Large intestine (tissue), 3 donors: ENCODE measurements at regions not wholly inside any gene's neighbourhood (a gene's known extent, or its start where the extent isn't known, plus 50 kb on each side); places are given as distances from the start of the nearest gene placed in this dataset.

Experiments
- DNase-seq, 2 donors: peaks; one replicate each; pipeline versions ENCODE4 v3.0.0 to v3.0.0-alpha.2; 2013
- H3K27ac ChIP-seq: one replicate; pipeline ENCODE4 v1.5.1; 2013; ENCODE audit warnings: low read length
- H3K27me3 ChIP-seq: 2 replicates; pipeline ENCODE4 v1.6.1; 2013; ENCODE audit warnings: low read length; ENCODE audit not compliant: control insufficient read depth, insufficient read depth
- H3K36me3 ChIP-seq: 2 replicates; pipeline ENCODE4 v1.6.1; 2013; ENCODE audit warnings: low read length; ENCODE audit not compliant: control insufficient read depth, insufficient read depth
- H3K4me1 ChIP-seq: one replicate; pipeline ENCODE4 v1.6.1; 2013; ENCODE audit warnings: low read length; ENCODE audit not compliant: control insufficient read depth, insufficient read depth
- H3K4me3 ChIP-seq: one replicate; pipeline ENCODE4 v1.5.1; 2013; ENCODE audit warnings: low read length
- H3K9me3 ChIP-seq: one replicate; pipeline ENCODE4 v1.6.1; 2013; ENCODE audit warnings: mild to moderate bottlenecking, low read depth, low read length, moderate library complexity; ENCODE audit not compliant: control insufficient read depth
- WGBS: methylation state at CpG from one replicate; pipeline ENCODE4 v1.1.5; 2013; ENCODE audit warnings: low lambda C conversion rate; ENCODE audit not compliant: insufficient coverage; 5-methylcytosine and 5-hydroxymethylcytosine counted together

DNA sequence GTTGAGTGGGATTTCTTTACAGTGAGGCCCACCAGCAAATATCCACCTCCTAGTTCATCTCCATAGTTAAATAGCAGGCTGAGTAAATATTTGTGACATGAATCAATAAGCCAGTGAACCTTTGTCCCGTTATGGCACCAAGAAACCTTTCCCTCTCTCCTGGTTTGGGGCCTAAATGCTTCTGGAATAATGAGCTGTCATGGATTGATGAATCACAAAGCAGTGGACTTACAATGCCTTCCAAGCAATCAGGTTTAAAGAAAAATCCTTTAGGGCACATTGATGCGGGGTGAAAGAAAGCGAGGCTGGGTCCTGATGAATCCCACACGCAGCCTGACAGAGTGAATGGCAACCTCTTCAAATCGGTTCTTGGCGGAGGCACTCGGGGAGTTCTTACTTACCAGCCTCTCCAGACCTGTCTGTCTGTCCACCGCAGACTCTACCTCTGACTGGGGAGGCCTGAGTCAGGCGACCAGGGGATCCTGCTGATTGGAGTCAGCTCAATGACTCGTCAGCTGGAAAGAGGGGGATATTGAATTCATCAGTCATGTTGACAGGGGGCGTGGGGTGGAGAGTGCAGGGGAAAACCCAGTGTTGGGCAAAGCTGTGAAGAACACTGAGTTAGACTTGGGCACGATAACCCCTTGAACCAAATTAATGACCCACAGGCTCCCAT lies 247.3 kb downstream of the PLPP3 start:
- no CpG with 5 or more reads among the region's 12 CpGs for WGBS
- no peaks in the 10 kb centered on the region for H3K36me3 ChIP-seq
- H3K9me3 ChIP-seq: no peaks in the 10 kb centered on the region
- DNase-seq: peak; percentile 18 to 58
- no peak overlapping the region for H3K4me3 ChIP-seq
- peaks cover 13% of the 10 kb centered on the region for H3K4me1 ChIP-seq
- H3K27me3 ChIP-seq: no peaks in the 10 kb centered on the region
- H3K27ac ChIP-seq: peak overlapping the region; percentile 38

DNA sequence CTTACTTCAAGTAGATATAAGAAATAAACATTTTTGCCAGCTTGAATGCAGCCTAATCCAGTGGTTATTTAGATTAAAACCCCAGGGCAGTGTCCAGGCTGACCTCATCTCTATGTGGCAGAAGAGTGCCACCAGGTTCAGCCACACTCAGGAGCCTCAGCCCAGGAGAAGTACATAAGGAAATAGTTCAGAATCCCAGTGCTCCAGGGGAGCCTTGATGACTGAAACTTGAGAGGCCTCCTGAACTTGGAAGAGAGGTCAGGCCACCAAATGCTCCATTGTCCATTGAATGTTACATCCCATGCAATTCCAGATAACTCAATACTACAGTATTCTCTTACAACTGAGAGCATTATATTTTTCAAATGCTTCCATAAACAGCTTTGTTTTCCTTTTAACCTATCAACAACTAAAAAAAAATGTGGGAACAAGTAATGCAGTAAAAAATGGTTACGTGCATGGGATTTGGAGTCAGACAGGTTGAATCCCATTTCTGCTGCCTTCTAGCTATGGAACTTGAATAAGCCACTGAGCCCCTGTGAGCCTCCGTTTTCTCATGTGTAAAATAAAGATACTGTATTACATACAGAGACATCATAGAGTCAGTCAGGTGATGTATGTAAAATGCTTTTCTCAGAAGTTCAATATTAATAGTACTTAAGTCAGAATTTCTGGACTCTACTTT lies 248.0 kb downstream of the PLPP3 start:
- peaks cover 13% of the 10 kb centered on the region for H3K4me1 ChIP-seq
- no peaks in the 10 kb centered on the region for H3K36me3 ChIP-seq
- no peaks in the 10 kb centered on the region for H3K9me3 ChIP-seq
- DNase-seq: peak; percentile 11 to 25
- no peaks in the 10 kb centered on the region for H3K27me3 ChIP-seq
- H3K27ac ChIP-seq: peak overlapping the region; percentile 38
- no peak overlapping the region for H3K4me3 ChIP-seq
- WGBS: no CpG with 5 or more reads among the region's 2 CpGs

DNA sequence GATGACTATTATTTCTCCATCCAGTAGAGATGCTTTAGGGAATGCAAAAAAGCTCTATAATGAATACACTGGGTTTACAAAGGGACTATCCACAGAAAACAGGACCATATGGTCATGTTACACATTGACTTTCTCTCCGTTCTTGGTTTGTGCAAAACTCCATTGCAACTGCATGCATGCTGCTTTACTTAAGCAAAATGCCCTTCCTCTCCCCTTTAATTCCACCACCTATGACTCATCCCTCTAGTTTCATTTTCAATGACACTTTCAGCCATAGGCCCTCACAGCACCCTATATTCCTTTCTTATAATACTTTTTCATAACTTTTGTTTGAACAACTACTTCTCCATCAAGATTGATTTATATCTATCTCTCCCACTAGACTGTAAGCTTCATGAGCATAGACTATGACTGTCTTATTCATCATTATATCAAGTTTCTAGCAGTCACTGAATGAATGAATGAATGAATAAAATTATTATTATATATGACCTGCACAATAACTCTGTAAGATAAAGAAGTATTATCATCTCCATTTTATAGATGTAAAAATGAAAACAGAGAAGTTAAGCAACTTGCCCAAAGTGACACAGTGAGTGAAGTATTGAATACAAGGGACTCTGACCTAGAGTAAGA lies 248.9 kb downstream of the PLPP3 start:
- Histone ChIP-seq H3K27ac (peak overlapping the region; percentile 38), H3K9me3 (no peaks in the 10 kb centered on the region), H3K27me3 (no peaks in the 10 kb centered on the region), H3K36me3 (no peaks in the 10 kb centered on the region), H3K4me1 (peaks cover 13% of the 10 kb centered on the region), H3K4me3 (no peak overlapping the region)
- peak; percentile 11 to 64 for DNase-seq
- WGBS: no CpG with 5 or more reads among the region's 1 CpG

- H3K27me3 ChIP-seq: no peaks in the 10 kb centered on the region
- WGBS: 50% methylated on average over 1 of the region's 1 CpG
- peak in 1 of 2 donors; percentile 38 for DNase-seq
- H3K36me3 ChIP-seq: no peaks in the 10 kb centered on the region
- peaks cover 13% of the 10 kb centered on the region for H3K4me1 ChIP-seq
- H3K27ac ChIP-seq: peak overlapping the region; percentile 19
- no peaks in the 10 kb centered on the region for H3K9me3 ChIP-seq
- no peak overlapping the region for H3K4me3 ChIP-seq
These were observed 249.4 kb downstream of the PLPP3 start for GRCh38 chr1:56329970-56330369.

GRCh38 chr1:56327195-56327594 lies 252.2 kb downstream of the PLPP3 start:
- Histone ChIP-seq H3K27me3 (no peaks in the 10 kb centered on the region), H3K9me3 (no peaks in the 10 kb centered on the region), H3K4me1 (peaks cover 11% of the 10 kb centered on the region), H3K27ac (no peak overlapping the region), H3K36me3 (no peaks in the 10 kb centered on the region), H3K4me3 (no peak overlapping the region)
- no peak for DNase-seq
- 100% methylated on average over 1 of the region's 1 CpG for WGBS

GRCh38 chr1:56326056-56326455 lies 253.3 kb downstream of the PLPP3 start:
- Histone ChIP-seq H3K36me3 (no peaks in the 10 kb centered on the region), H3K27ac (no peak overlapping the region), H3K9me3 (no peaks in the 10 kb centered on the region), H3K4me1 (peaks cover 7% of the 10 kb centered on the region), H3K4me3 (no peak overlapping the region), H3K27me3 (no peaks in the 10 kb centered on the region)
- 56% methylated on average over 1 of the region's 3 CpGs for WGBS
- DNase-seq: no peak

- no peaks in the 10 kb centered on the region for H3K4me1 ChIP-seq
- no peak for DNase-seq
- H3K27me3 ChIP-seq: no peaks in the 10 kb centered on the region
- no peaks in the 10 kb centered on the region for H3K9me3 ChIP-seq
- no peaks in the 10 kb centered on the region for H3K36me3 ChIP-seq
- no peak overlapping the region for H3K27ac ChIP-seq
- H3K4me3 ChIP-seq: no peak overlapping the region
- WGBS: no CpG with 5 or more reads among the region's 1 CpG
These were observed 254.9 kb downstream of the PLPP3 start for GRCh38 chr1:56324504-56324903.

- no peaks in the 10 kb centered on the region for H3K27me3 ChIP-seq
- no peaks in the 10 kb centered on the region for H3K36me3 ChIP-seq
- H3K9me3 ChIP-seq: no peaks in the 10 kb centered on the region
- DNase-seq: no peak
- 83% methylated on average over 1 of the region's 3 CpGs for WGBS
- no peak overlapping the region for H3K4me3 ChIP-seq
- no peaks in the 10 kb centered on the region for H3K4me1 ChIP-seq
- no peak overlapping the region for H3K27ac ChIP-seq
These were observed 257.2 kb downstream of the PLPP3 start for GRCh38 chr1:56322211-56322610.

- H3K27me3 ChIP-seq: no peaks in the 10 kb centered on the region
- no peak overlapping the region for H3K27ac ChIP-seq
- H3K4me1 ChIP-seq: no peaks in the 10 kb centered on the region
- no peak for DNase-seq
- H3K36me3 ChIP-seq: no peaks in the 10 kb centered on the region
- H3K9me3 ChIP-seq: no peaks in the 10 kb centered on the region
- 100% methylated on average over 1 of the region's 4 CpGs for WGBS
- H3K4me3 ChIP-seq: no peak overlapping the region
These were observed 258.2 kb downstream of the PLPP3 start for GRCh38 chr1:56321150-56321490.

- no peak for DNase-seq
- Histone ChIP-seq H3K4me3 (no peak overlapping the region), H3K9me3 (no peaks in the 10 kb centered on the region), H3K36me3 (no peaks in the 10 kb centered on the region), H3K27me3 (no peaks in the 10 kb centered on the region), H3K27ac (no peak overlapping the region), H3K4me1 (no peaks in the 10 kb centered on the region)
- 100% methylated on average over 1 of the region's 3 CpGs for WGBS
These were observed 258.8 kb downstream of the PLPP3 start for GRCh38 chr1:56320464-56321149.
